Upper lobe of right lung (tissue), 1 donor: ENCODE measurements at regions not wholly inside any gene's neighbourhood (a gene's known extent, or its start where the extent isn't known, plus 50 kb on each side); places are given as distances from the start of the nearest gene placed in this dataset.
A peak's percentile ranks its signal among the peaks of the same experiment; 100 is the strongest.

Experiments
- ATAC-seq: fragments of 200-7000 bp; cut with Tn5 transposase; one replicate; pipeline ENCODE4 v1.9.1; 2020; ENCODE audit warnings: mild to moderate bottlenecking, moderate library complexity
- DNase-seq: peaks from one replicate; pipeline ENCODE4 v3.0.0-alpha.2; 2020
- H3K27ac ChIP-seq: fragments of 200-600 bp; one replicate; pipeline ENCODE4 v1.8.0; 2022
- H3K27me3 ChIP-seq: fragments of 200-600 bp; one replicate; pipeline ENCODE4 v1.8.0; 2022; ENCODE audit warnings: mild to moderate bottlenecking
- H3K36me3 ChIP-seq: fragments of 200-600 bp; one replicate; pipeline ENCODE4 v1.8.0; 2022
- H3K4me1 ChIP-seq: fragments of 200-600 bp; one replicate; pipeline ENCODE4 v1.8.0; 2022
- H3K4me3 ChIP-seq: fragments of 200-600 bp; one replicate; pipeline ENCODE4 v1.8.0; 2022; ENCODE audit warnings: mild to moderate bottlenecking
- H3K9me3 ChIP-seq: fragments of 200-600 bp; one replicate; pipeline ENCODE4 v1.8.0; 2022
- intact Hi-C: fragments of 100-400 bp; cut with DNase I; formaldehyde crosslinking; loops from one replicate; pipeline ENCODE4 v1.11.0; 2022
- TF ChIP-seq, protein P1 (sequence below): fragments of 200-600 bp; IDR thresholded peaks from one replicate; pipeline ENCODE4 v1.8.0; 2022; ENCODE audit warnings: antibody characterized with exemption
- donor health status: DM: no; HTN: yes; CAD: no; lungs with severe emphysema.

DNA sequence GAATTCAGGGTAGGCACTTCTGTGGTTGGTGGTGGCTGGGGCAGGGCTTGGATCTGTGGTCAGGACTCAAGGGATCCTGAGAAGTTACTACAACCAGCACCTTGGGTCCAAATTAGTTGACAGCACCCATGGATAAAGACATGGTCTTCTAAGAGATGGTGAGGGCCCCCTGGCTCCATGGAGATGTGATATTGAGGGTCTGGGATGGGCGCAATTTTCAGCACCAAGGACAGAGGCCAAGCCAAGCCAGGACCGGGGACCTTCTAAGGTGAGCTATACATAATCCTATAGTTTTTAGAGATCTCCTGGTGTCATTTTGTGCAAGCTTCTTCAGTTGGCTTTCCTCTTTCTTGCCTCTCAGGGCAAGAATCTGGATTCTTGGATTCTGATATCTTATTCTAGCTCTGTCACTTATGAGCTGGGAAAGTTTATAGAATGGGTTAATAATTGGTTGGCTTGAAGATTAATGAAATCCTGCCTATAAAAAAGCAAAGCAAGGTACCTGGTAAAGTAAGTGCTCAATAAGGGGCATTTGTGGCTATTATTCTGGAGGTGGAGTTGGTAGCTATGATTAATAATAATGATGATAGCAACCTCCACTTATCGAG is 130.1 kb upstream of the LHX5 start:
- H3K27ac ChIP-seq, result no peak overlapping the region
- no peaks in the 10 kb centered on the region for H3K36me3 ChIP-seq
- DNase-seq, result no peak
- ATAC-seq, result no peak
- H3K27me3 ChIP-seq, result peaks cover 3% of the 10 kb centered on the region
- no peaks in the 10 kb centered on the region for H3K9me3 ChIP-seq
- H3K4me3 ChIP-seq, result no peak overlapping the region
- intact Hi-C loops, result no loop called here
- H3K4me1 ChIP-seq, result no peaks in the 10 kb centered on the region
- TF ChIP-seq, protein P1, sequence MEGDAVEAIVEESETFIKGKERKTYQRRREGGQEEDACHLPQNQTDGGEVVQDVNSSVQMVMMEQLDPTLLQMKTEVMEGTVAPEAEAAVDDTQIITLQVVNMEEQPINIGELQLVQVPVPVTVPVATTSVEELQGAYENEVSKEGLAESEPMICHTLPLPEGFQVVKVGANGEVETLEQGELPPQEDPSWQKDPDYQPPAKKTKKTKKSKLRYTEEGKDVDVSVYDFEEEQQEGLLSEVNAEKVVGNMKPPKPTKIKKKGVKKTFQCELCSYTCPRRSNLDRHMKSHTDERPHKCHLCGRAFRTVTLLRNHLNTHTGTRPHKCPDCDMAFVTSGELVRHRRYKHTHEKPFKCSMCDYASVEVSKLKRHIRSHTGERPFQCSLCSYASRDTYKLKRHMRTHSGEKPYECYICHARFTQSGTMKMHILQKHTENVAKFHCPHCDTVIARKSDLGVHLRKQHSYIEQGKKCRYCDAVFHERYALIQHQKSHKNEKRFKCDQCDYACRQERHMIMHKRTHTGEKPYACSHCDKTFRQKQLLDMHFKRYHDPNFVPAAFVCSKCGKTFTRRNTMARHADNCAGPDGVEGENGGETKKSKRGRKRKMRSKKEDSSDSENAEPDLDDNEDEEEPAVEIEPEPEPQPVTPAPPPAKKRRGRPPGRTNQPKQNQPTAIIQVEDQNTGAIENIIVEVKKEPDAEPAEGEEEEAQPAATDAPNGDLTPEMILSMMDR, result no peak

DNA sequence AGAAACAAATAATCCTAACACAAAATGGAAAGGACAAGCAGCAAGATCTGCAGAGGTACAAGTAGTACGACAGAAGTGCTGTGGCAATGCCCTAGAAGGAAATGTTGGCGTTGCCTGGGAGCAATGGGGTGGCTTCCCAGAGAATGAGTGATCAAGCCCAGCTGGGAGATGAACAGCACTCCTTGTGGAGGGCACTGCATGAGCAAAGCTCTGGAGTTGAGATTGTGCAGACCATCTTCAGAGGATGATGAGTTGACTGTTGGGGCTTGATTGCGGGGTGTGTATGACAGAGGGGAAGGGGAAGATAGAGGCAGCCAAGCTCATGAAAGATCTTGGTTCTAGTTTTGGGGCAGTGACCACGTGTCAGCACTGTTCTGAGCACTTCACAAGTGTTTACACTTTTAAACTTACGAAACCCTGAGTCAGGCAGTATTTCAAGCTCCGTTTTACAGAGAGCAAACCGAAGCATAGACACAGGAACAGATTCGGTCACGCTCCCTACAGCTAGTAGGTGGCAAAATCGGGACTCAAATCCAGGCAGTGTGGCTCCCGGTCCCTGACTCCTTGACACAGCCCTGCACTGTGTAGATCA is 127.2 kb upstream of the LHX5 start:
- Histone ChIP-seq H3K27ac (no peak overlapping the region), H3K36me3 (no peaks in the 10 kb centered on the region), H3K4me3 (no peak overlapping the region), H3K4me1 (no peaks in the 10 kb centered on the region), H3K27me3 (peaks cover 19% of the 10 kb centered on the region), H3K9me3 (no peaks in the 10 kb centered on the region)
- TF ChIP-seq, protein P1, result no peak
- peak; percentile 72 for ATAC-seq
- DNase-seq, result no peak
- intact Hi-C loops, result no loop called here

DNA sequence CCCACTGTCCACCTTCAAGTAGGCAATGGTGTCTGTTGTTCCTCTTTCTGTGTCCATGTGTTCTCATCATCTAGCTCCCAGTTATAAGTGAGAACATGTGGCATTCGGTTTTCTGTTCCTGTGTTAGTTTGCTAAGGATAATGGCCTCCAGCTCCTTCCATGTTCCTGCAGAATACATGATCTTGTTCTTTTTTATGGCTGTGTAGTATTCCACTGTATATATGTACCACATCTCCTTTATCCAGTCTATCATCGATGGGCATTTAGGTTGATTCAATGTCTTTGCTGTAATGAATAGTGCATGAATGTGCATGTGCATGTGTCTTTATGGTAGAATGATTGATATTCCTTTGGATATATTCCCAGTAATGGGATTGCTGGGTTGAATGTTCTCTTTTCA is 123.3 kb upstream of the LHX5 start:
- H3K27ac ChIP-seq, result no peak overlapping the region
- H3K9me3 ChIP-seq, result no peaks in the 10 kb centered on the region
- intact Hi-C loops, result no loop called here
- no peak overlapping the region for H3K4me3 ChIP-seq
- DNase-seq (no peak), ATAC-seq (no peak)
- no peaks in the 10 kb centered on the region for H3K36me3 ChIP-seq
- peaks cover 43% of the 10 kb centered on the region for H3K27me3 ChIP-seq
- no peaks in the 10 kb centered on the region for H3K4me1 ChIP-seq
- TF ChIP-seq, protein P1, result no peak

DNA sequence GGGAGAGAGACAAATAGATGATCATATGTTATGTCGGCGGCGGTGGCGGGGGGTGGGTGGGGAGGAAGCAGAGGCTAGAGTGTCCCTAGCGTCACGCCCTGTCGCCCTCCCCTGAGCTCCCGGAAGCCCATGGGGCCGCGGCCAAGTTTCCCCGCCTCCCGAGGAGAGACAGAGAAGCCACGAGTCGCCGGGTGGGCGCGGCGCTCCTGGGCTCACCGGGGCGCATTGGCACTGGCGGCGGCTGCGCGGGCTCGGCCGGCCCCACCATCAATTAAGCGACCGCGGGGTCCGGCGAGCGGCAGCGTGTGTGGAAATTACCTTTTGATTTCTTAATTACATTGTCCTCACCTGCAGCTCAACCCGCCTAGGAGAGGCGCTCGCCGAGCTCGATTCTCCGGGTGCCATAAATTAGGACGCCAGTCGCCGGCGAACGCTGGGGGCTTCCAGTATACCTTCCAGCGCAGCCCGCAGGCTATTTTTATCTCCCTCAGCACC is 119.9 kb upstream of the LHX5 start:
- Histone ChIP-seq H3K27me3 (peaks cover 45% of the 10 kb centered on the region), H3K27ac (no peak overlapping the region), H3K4me1 (no peaks in the 10 kb centered on the region), H3K36me3 (no peaks in the 10 kb centered on the region), H3K9me3 (no peaks in the 10 kb centered on the region), H3K4me3 (peak overlapping the region; percentile 10)
- intact Hi-C loops, result no loop called here
- ATAC-seq (peak; percentile 80), DNase-seq (peak; percentile 80)
- TF ChIP-seq, protein P1, result no peak

DNA sequence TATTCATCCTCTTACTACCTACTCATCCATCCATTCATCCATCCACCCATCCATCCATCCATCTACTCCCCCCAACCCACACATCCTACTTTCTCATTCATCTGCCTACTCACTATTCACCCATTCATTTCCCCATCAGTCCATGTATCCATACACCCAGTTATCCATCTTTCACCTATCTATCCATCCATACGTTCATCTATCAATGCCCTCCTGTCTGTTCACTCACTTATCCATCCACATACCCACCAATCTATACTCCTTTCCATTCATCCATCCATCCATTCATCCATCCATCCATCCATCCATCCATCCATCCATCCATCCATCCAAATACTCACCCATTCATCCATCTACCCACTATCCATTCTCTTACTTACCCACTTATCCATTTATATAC is 117.8 kb upstream of the LHX5 start:
- Histone ChIP-seq H3K27ac (no peak overlapping the region), H3K27me3 (peaks cover 39% of the 10 kb centered on the region), H3K9me3 (no peaks in the 10 kb centered on the region), H3K4me3 (no peak overlapping the region), H3K4me1 (no peaks in the 10 kb centered on the region), H3K36me3 (no peaks in the 10 kb centered on the region)
- no peak for ATAC-seq
- intact Hi-C loops, result no loop called here
- TF ChIP-seq, protein P1, result no peak
- no peak for DNase-seq
